HepG2 (cell line): ENCODE measurements at regions not wholly inside any gene's neighbourhood (a gene's known extent, or its start where the extent isn't known, plus 50 kb on each side); places are given as distances from the start of the nearest gene placed in this dataset.

ENCODE experiments used
- ATAC-seq: fragments of 200-7000 bp; cut with Tn5 transposase; 3 replicates; pipeline ENCODE4 v1.9.1; 2020; ENCODE audit warnings: mild to moderate bottlenecking, moderate library complexity
- BruUV-seq: library from RNA; stranded (reverse); fragments of 400-500 nt; replicated peaks from 2 replicates; lab custom pipeline; 2021; lab: Mats Ljungman, UMichigan
- CTCF ChIA-PET: fragments of 300-600 bp; formaldehyde crosslinking; extraction: SDS; loops from one replicate; lab custom pipeline; 2021; ENCODE audit warnings: low total read pairs, inconsistent platforms, low intra/inter-chr PET ratio; lab: Yijun Ruan, JAX
- POLR2A ChIA-PET: fragments of 350-600 bp; sonication (Branson Sonifier 250); formaldehyde crosslinking; loops from one replicate; lab custom pipeline; 2020; ENCODE audit warnings: antibody characterized with exemption, inconsistent platforms; lab: Yijun Ruan, JAX
- DNase-seq: peaks from one replicate; pipeline ENCODE4 v3.0.0-alpha.2; 2015; ENCODE audit warnings: low spot score
- FAIRE-seq: peaks from 3 replicates; lab custom pipeline; 2011; peaks lifted over from hg19 to GRCh38; lab: Jason Lieb, UNC
- H2AFZ ChIP-seq: one replicate; pipeline ENCODE4 v1.6.1; 2011; ENCODE audit warnings: low read length, inconsistent platforms
- H3K27ac ChIP-seq: fragments of 300-600 bp; 3 replicates; pipeline ENCODE4 v1.8.0; 2011; ENCODE audit warnings: mixed run types, mild to moderate bottlenecking, mixed read lengths, low read length, inconsistent platforms; ENCODE audit not compliant: insufficient read depth; ENCODE audit errors: extremely low read length
- H3K27me3 ChIP-seq, 2 experiments: fragments of 200-600 bp in 1 of 2; 2 replicates in 1 of 2; 3 replicates in 1 of 2; pipeline versions ENCODE4 v1.6.0 to v1.8.0; 2011; ENCODE audit warnings: low read length in 2 of 2, mild to moderate bottlenecking in 2 of 2, moderate library complexity in 2 of 2, inconsistent platforms in 1 of 2; ENCODE audit not compliant: insufficient read depth in 2 of 2, control insufficient read depth in 1 of 2
- H3K36me3 ChIP-seq, 2 experiments: fragments of 200-600 bp in 1 of 2; replicated peaks in 1 of 2; 2 replicates in 1 of 2; 3 replicates in 1 of 2; pipeline versions ENCODE4 v1.5.1 to v1.8.0; 2011; ENCODE audit warnings: low read length in 2 of 2, inconsistent platforms in 1 of 2; ENCODE audit not compliant: insufficient read depth in 2 of 2, control insufficient read depth in 1 of 2
- H3K4me1 ChIP-seq: 2 replicates; pipeline ENCODE4 v1.5.1; 2012; ENCODE audit warnings: low read length, inconsistent platforms; ENCODE audit not compliant: insufficient read depth
- H3K4me2 ChIP-seq: 2 replicates; pipeline ENCODE4 v1.6.0; 2011; ENCODE audit warnings: low read depth, low read length, inconsistent platforms
- H3K4me3 ChIP-seq, 3 experiments: fragments of 200-600 bp in 1 of 3; sonication (generic), shearing (Covaris generic) in 1 of 3; replicated peaks in 1 of 3; 2 replicates each; pipeline ENCODE4 v1.5.1; 2011 to 2016; ENCODE audit warnings: low read length in 3 of 3, inconsistent platforms in 2 of 3, low read depth in 2 of 3, mild to moderate bottlenecking in 2 of 3, control low read depth in 1 of 3, mixed read lengths in 1 of 3; ENCODE audit not compliant: insufficient read depth in 1 of 3
- H3K79me2 ChIP-seq: one replicate; pipeline ENCODE4 v1.6.1; 2011; ENCODE audit warnings: low read length, inconsistent platforms; ENCODE audit not compliant: insufficient read depth
- H3K9ac ChIP-seq: 2 replicates; pipeline ENCODE4 v1.6.0; 2011; ENCODE audit warnings: mild to moderate bottlenecking, low read depth, low read length, inconsistent platforms; ENCODE audit not compliant: insufficient read depth
- H3K9me3 ChIP-seq: 2 replicates; pipeline ENCODE4 v1.5.1; 2012; ENCODE audit warnings: mild to moderate bottlenecking, low read length
- H4K20me1 ChIP-seq: 2 replicates; pipeline ENCODE4 v1.6.0; 2011; ENCODE audit warnings: inconsistent platforms, mild to moderate bottlenecking, low read length, moderate library complexity; ENCODE audit not compliant: insufficient read depth
- ATF7 ChIP-seq, 2 experiments: fragments of 450-650 bp in 1 of 2; sonication (generic) in 1 of 2; formaldehyde crosslinking in 1 of 2; IDR thresholded peaks; 2 replicates each; pipeline versions ENCODE4 v1.4.0 to v1.6.1; 2016 to 2020; ENCODE audit warnings: antibody characterized with exemption in 1 of 2, mild to moderate bottlenecking in 1 of 2, missing genetic modification reagents in 1 of 2
- FLYWCH1 ChIP-seq: sonication (generic); formaldehyde crosslinking; IDR thresholded peaks from 2 replicates; pipeline ENCODE4 v1.8.1; 2023; ENCODE audit warnings: mild to moderate bottlenecking, missing genetic modification reagents
- FOXO1 ChIP-seq: sonication (generic); formaldehyde crosslinking; IDR thresholded peaks from 2 replicates; pipeline ENCODE4 v1.4.0; 2020; ENCODE audit warnings: missing genetic modification reagents
- HOXA3 ChIP-seq: sonication (generic); formaldehyde crosslinking; IDR thresholded peaks from 2 replicates; pipeline ENCODE4 v1.5.0; 2020; ENCODE audit warnings: missing genetic modification reagents
- KDM6A ChIP-seq: IDR thresholded peaks from 2 replicates; pipeline ENCODE4 v1.6.1; 2016; ENCODE audit warnings: low read depth
- NFE2 ChIP-seq: sonication (generic); formaldehyde crosslinking; IDR thresholded peaks from 2 replicates; pipeline ENCODE4 v1.4.0; 2020; ENCODE audit warnings: missing genetic modification reagents
- RBM22 ChIP-seq: fragments of 200-400 bp; formaldehyde crosslinking; optimal IDR thresholded peaks from 2 replicates; pipeline ENCODE3; 2017; ENCODE audit warnings: mild to moderate bottlenecking, low read length, moderate library complexity
- RCOR2 ChIP-seq: IDR thresholded peaks from 2 replicates; pipeline ENCODE4 v1.6.1; 2016; ENCODE audit warnings: missing biosample characterization, missing genetic modification reagents
- SMC3 ChIP-seq: IDR thresholded peaks from 2 replicates; pipeline ENCODE4 v1.6.1; 2011; ENCODE audit warnings: low read length, improper control_type of control experiment
- TRIM24 ChIP-seq: sonication (generic); formaldehyde crosslinking; IDR thresholded peaks from 2 replicates; pipeline ENCODE4 v1.8.0; 2022; ENCODE audit warnings: mild to moderate bottlenecking, missing genetic modification reagents
- ZC3H13 ChIP-seq: sonication (generic); formaldehyde crosslinking; IDR thresholded peaks from 2 replicates; pipeline ENCODE4 v1.8.1; 2023; ENCODE audit warnings: mild to moderate bottlenecking, missing genetic modification reagents, moderate library complexity
- ZNF619 ChIP-seq: sonication (generic); formaldehyde crosslinking; IDR thresholded peaks from 2 replicates; pipeline ENCODE4 v1.4.0; 2020; ENCODE audit warnings: mild to moderate bottlenecking, missing genetic modification reagents
- ZNF747 ChIP-seq: sonication (generic); formaldehyde crosslinking; IDR thresholded peaks from 2 replicates; pipeline ENCODE4 v1.8.1; 2023; ENCODE audit warnings: missing genetic modification reagents, mild to moderate bottlenecking, borderline replicate concordance
- WGBS: methylation state at CpG from one replicate; pipeline ENCODE4 v1.1.6; 2017; ENCODE audit warnings: low lambda C conversion rate; 5-methylcytosine and 5-hydroxymethylcytosine counted together
- in situ Hi-C: cut with HindIII; loops from 2 replicates; pipeline ENCODE4 v1.10.0; 2017; ENCODE audit warnings: low pct_unique_long_range_greater_than_20kb; ENCODE audit not compliant: extremely low pct_ligation_motif_present
- intact Hi-C: fragments of 100-400 bp; cut with micrococcal nuclease; formaldehyde crosslinking; loops from one replicate; pipeline ENCODE4 v1.10.0; 2022; ENCODE audit not compliant: unreplicated experiment
- TF ChIP-seq, protein P1 (sequence below): IDR thresholded peaks from 2 replicates; pipeline ENCODE4 v1.6.1; 2016; ENCODE audit warnings: missing genetic modification reagents, missing compliant biosample characterization
- TF ChIP-seq, protein P2 (sequence below): sonication (generic); formaldehyde crosslinking; IDR thresholded peaks from 2 replicates; pipeline ENCODE4 v1.5.1; 2020; ENCODE audit warnings: missing genetic modification reagents, mild to moderate bottlenecking, borderline replicate concordance
- TF ChIP-seq, protein P3 (sequence below): IDR thresholded peaks from 2 replicates; pipeline ENCODE4 v1.6.1; 2012; ENCODE audit warnings: inconsistent platforms
- TF ChIP-seq, protein P4 (sequence below): sonication (generic); formaldehyde crosslinking; IDR thresholded peaks from 2 replicates; pipeline ENCODE4 v1.4.0; 2020; ENCODE audit warnings: missing genetic modification reagents; ENCODE audit errors: not compliant biosample characterization

DNA sequence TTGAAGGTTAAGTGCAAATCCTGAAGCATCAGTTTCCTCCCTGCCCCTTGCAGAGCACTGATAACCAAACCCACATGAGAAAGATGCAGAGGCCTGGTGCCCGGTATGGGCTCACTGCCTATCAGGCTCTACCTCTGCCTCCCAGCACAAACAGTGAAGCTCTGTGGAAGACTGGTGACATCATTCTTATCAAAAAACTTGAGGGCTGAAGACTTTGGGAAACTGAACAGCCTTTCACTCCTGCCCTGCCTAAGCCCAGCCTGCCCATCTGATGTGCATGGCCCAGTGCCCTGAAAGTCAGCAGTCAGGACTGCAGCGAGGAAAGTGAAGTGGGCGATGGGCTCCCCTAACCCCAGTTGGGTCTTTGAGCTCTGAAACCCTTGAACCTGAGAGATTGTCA, 174.8 kb upstream of the ARL4C start:
- no TSS peak for BruUV-seq
- Histone ChIP-seq H3K4me1 (peaks cover 60% of the 10 kb centered on the region), H3K27ac (no peak overlapping the region), H3K4me3 (no peak overlapping the region), H3K36me3 (no peaks in the 10 kb centered on the region), H3K4me2 (no peak overlapping the region), H3K9ac (no peak overlapping the region), H3K27me3 (no peaks in the 10 kb centered on the region), H3K79me2 (no peaks in the 10 kb centered on the region), H3K9me3 (no peaks in the 10 kb centered on the region), H4K20me1 (no peaks in the 10 kb centered on the region), H2AFZ (no peak overlapping the region)
- intact Hi-C loops (no loop called here), in situ Hi-C loops (no loop called here)
- ChIA-PET CTCF (no interaction called here), POLR2A (interaction anchor here (1.1 to 11.7 kb wide), 2 partner anchors 9 to 21 kb away, joined by 3 to 484 read pairs; no protein-coding TSS in a partner anchor)
- FAIRE-seq (no peak), DNase-seq (no peak), ATAC-seq (no peak)
- whole genome bisulfite sequencing, result 96% methylated on average over 3 of the region's 3 CpGs
- TF ChIP-seq ATF7 (IDR thresholded peaks at IDR 0.05) (peak; percentile 38), ATF7 (CRISPR knock-in tag; IDR thresholded peaks at IDR 0.05) (no peak), RBM22 (no peak), ZNF747 (CRISPR knock-in tag) (no peak), FLYWCH1 (CRISPR knock-in tag) (no peak), SMC3 (no peak), ZNF619 (0 out of 2 replicates have a peak, but pooled peaks have one; percentile 34), HOXA3 (CRISPR knock-in tag) (no peak), RCOR2 (CRISPR knock-in tag) (no peak), FOXO1 (no peak), KDM6A (CRISPR knock-in tag) (no peak), NFE2 (CRISPR knock-in tag) (no peak), ZC3H13 (CRISPR knock-in tag) (no peak), TRIM24 (CRISPR knock-in tag) (no peak)
- TF ChIP-seq, protein P1, sequence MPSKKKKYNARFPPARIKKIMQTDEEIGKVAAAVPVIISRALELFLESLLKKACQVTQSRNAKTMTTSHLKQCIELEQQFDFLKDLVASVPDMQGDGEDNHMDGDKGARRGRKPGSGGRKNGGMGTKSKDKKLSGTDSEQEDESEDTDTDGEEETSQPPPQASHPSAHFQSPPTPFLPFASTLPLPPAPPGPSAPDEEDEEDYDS (CRISPR knock-in tag), result no peak
- TF ChIP-seq, protein P2, sequence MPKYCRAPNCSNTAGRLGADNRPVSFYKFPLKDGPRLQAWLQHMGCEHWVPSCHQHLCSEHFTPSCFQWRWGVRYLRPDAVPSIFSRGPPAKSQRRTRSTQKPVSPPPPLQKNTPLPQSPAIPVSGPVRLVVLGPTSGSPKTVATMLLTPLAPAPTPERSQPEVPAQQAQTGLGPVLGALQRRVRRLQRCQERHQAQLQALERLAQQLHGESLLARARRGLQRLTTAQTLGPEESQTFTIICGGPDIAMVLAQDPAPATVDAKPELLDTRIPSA (CRISPR knock-in tag), result no peak
- TF ChIP-seq, protein P3, sequence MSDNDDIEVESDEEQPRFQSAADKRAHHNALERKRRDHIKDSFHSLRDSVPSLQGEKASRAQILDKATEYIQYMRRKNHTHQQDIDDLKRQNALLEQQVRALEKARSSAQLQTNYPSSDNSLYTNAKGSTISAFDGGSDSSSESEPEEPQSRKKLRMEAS, result no peak
- TF ChIP-seq, protein P4, sequence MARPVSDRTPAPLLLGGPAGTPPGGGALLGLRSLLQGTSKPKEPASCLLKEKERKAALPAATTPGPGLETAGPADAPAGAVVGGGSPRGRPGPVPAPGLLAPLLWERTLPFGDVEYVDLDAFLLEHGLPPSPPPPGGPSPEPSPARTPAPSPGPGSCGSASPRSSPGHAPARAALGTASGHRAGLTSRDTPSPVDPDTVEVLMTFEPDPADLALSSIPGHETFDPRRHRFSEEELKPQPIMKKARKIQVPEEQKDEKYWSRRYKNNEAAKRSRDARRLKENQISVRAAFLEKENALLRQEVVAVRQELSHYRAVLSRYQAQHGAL, result no peak
